ENCODE measurements at regions not wholly inside any gene's neighbourhood (a gene's known extent, or its start where the extent isn't known, plus 50 kb on each side); places are given as distances from the start of the nearest gene placed in this dataset.

DNA sequence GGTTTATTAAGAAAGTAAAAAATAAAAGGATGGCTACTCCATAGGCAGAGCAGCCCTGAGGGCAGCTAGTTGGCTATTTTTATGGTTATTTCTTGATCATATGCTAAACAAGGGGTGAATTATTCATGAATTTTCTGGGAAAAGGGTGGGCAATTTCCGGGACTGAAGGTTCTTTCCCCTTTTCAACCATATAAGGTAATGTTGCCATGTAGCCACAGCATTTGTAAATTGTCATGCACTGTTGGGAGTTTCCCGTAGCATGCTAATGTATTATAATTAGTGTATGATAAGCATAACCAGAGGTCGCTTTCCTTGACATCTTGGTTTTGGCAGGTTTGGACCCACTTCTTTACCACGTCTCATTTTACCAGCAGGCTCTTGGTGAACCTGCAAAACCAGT, 610.4 kb upstream of the B3GAT1 start:
- Histone ChIP-seq H3K79me1 (ENCODE audit: insufficient read depth, low read depth, low read length, poor library complexity, severe bottlenecking) (no peaks in the 10 kb centered on the region), H4K20me1 (ENCODE audit: control insufficient read depth, insufficient read depth, insufficient read length) (no peaks in the 10 kb centered on the region), H3K14ac (ENCODE audit: insufficient read depth, low read length) (no peak overlapping the region), H3K23ac (ENCODE audit: insufficient read length, low read depth, low read length) (no peak overlapping the region), H2AFZ (ENCODE audit: low read length) (no peak overlapping the region), H4K8ac (replicated peaks; ENCODE audit: insufficient read length, low read depth, low read length) (no peak overlapping the region), H3K23me2 (ENCODE audit: insufficient read length, low read depth, low read length, poor library complexity, severe bottlenecking) (no peaks in the 10 kb centered on the region), H3K27ac (ENCODE audit: insufficient read length, low read depth, low read length) (no peak overlapping the region), H2BK120ac (ENCODE audit: low read depth, low read length, poor library complexity, severe bottlenecking) (no peak overlapping the region), H3K4me2 (ENCODE audit: insufficient read depth, insufficient read length, low read length) (no peak overlapping the region), H2BK20ac (ENCODE audit: low read depth, low read length, poor library complexity, severe bottlenecking) (no peak overlapping the region), H3K4me1 (ENCODE audit: insufficient read depth, low read length) (no peaks in the 10 kb centered on the region), H4K5ac (ENCODE audit: insufficient read length, low read depth, low read length) (no peak overlapping the region), H3K9ac (ENCODE audit: extremely low read depth, insufficient read length, low read length) (no peak overlapping the region), H4K91ac (ENCODE audit: insufficient read length, low read depth, low read length) (no peak overlapping the region), H3K18ac (ENCODE audit: insufficient read length, low read depth, low read length) (no peak overlapping the region), H2AK5ac (ENCODE audit: insufficient read length, low read length) (no peak overlapping the region), H3K9me3 (ENCODE audit: control insufficient read depth, low read depth, low read length) (peaks cover 5% of the 10 kb centered on the region), H3K79me2 (ENCODE audit: insufficient read depth, low read length) (no peaks in the 10 kb centered on the region), H2BK12ac (ENCODE audit: insufficient read length, low read depth, low read length) (no peak overlapping the region), H3K27me3 (ENCODE audit: insufficient read depth, low read length) (no peaks in the 10 kb centered on the region), H3K4ac (ENCODE audit: low read depth, low read length) (no peak overlapping the region), H2BK5ac (ENCODE audit: insufficient read length, low read length) (no peak overlapping the region), H3T11ph (ENCODE audit: low read length) (no peak overlapping the region), H3K56ac (ENCODE audit: insufficient read length, low read depth, low read length) (no peak overlapping the region), H2BK15ac (ENCODE audit: low read depth, low read length) (no peak overlapping the region)
- H3K4me1 Mint-ChIP-seq = peaks cover 21 to 36% of the 10 kb centered on the region in 2 experiments
- H3K4me3 Mint-ChIP-seq = no peak overlapping the region
- WGBS (ENCODE audit: extremely low coverage, insufficient read length, low lambda C conversion rate) = no CpG with 5 or more reads among the region's 4 CpGs
- no peaks in the 10 kb centered on the region for H3K27me3 Mint-ChIP-seq (ENCODE audit: low read depth)
- H3K9me3 Mint-ChIP-seq = peaks cover 11 to 12% of the 10 kb centered on the region in 2 experiments; a peak in 4 of 5 replicates
- H3K27ac Mint-ChIP-seq = no peak overlapping the region
- H3K36me3 Mint-ChIP-seq (ENCODE audit: insufficient read depth in 1 of 3, low read depth in 3 of 3) = peaks cover under 1 to 9% (median 5%) of the 10 kb centered on the region in 3 experiments; a peak in 5 of 7 replicates
- no peak for DNase-seq
- TF ChIP-seq, protein P1, sequence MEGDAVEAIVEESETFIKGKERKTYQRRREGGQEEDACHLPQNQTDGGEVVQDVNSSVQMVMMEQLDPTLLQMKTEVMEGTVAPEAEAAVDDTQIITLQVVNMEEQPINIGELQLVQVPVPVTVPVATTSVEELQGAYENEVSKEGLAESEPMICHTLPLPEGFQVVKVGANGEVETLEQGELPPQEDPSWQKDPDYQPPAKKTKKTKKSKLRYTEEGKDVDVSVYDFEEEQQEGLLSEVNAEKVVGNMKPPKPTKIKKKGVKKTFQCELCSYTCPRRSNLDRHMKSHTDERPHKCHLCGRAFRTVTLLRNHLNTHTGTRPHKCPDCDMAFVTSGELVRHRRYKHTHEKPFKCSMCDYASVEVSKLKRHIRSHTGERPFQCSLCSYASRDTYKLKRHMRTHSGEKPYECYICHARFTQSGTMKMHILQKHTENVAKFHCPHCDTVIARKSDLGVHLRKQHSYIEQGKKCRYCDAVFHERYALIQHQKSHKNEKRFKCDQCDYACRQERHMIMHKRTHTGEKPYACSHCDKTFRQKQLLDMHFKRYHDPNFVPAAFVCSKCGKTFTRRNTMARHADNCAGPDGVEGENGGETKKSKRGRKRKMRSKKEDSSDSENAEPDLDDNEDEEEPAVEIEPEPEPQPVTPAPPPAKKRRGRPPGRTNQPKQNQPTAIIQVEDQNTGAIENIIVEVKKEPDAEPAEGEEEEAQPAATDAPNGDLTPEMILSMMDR (conservative IDR thresholded peaks at IDR 0.05) = no peak
